Posterior cingulate gyrus (tissue), 11 donors: ENCODE measurements at regions not wholly inside any gene's neighbourhood (a gene's known extent, or its start where the extent isn't known, plus 50 kb on each side); places are given as distances from the start of the nearest gene placed in this dataset.
A peak's percentile ranks its signal among the peaks of the same experiment; 100 is the strongest.

Source experiments
- DNase-seq, 10 donors: peaks; one replicate each; pipeline versions ENCODE4 v3.0.0 to v3.0.0-alpha.2; 2020 to 2021; ENCODE audit warnings: mixed read lengths in 3 of 10
- intact Hi-C: fragments of 100-400 bp; cut with DNase I; formaldehyde crosslinking; loops from one replicate; pipeline ENCODE4 v1.15.1; 2023

- intact Hi-C loops = no loop called here
- no peak for DNase-seq
Measured at GRCh38 chrX:73768886-73769285, 83.6 kb downstream of the XIST start.

- intact Hi-C loops = no loop called here
- peak in 2 of 10 donors; percentile 66 to 69 for DNase-seq
Measured at GRCh38 chrX:73768160-73768559, 84.4 kb downstream of the XIST start.

- no peak for DNase-seq
- intact Hi-C loops = no loop called here
Measured at GRCh38 chrX:73767017-73767416, 85.5 kb downstream of the XIST start.

- no peak for DNase-seq
Measured at GRCh38 chrX:73766431-73766795, 86.1 kb downstream of the XIST start.

GRCh38 chrX:73765776-73766430 lies 86.6 kb downstream of the XIST start:
- intact Hi-C loops = no loop called here
- no peak for DNase-seq

More at GRCh38 chrX:73766431-73766795, 86.1 kb downstream of the XIST start:
- intact Hi-C loops = no loop called here

- intact Hi-C loops = no loop called here
- no peak for DNase-seq
Measured at GRCh38 chrX:73758250-73758649, 94.3 kb downstream of the XIST start.
